Right renal cortex interstitium (tissue), 3 donors: ENCODE measurements at regions not wholly inside any gene's neighbourhood (a gene's known extent, or its start where the extent isn't known, plus 50 kb on each side); places are given as distances from the start of the nearest gene placed in this dataset.

Experiments
- DNase-seq, 3 donors: peaks; one replicate each; pipeline ENCODE4 v3.0.0-alpha.2; 2013; ENCODE audit warnings: low read depth in 3 of 3, low spot score in 2 of 3

DNA sequence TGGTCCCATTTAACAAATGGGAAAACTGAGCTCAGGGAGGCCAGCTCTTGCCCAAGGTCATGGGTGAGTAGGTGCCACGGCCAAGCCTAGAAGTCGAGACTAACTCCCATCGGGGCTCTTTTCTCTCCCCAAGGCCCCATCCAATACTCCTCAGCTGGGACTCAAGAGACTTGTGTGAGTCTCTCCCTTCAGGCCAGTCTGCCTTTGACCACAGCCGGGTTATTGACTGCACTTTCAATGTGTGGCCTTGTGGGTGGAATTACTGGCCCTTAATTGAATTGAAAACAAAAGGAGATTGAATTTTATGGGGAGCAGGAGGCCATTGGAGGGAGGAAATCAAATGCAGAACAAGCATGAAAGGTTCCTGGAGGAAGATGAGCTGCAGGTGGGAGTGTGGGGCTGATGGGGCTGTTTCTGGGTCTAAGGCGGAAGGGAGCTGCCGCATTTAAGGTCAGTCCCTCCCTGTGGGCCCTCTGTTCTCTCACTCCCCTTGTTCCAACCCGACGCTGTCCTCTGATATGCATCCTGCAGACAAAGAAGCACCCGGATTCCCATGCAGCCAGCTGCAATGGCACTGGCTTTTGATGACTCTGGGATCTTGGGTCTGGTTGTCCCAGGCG, 552.8 kb downstream of the MIAT start:
- DNase-seq, result peak in 1 of 3 donors; percentile 54

- no peak for DNase-seq
Measured at GRCh38 chr22:27212102-27212501, 554.7 kb downstream of the MIAT start.

GRCh38 chr22:27212617-27213177, 555.3 kb downstream of the MIAT start:
- DNase-seq, result peak in 2 of 3 donors; percentile 60 to 72

DNA sequence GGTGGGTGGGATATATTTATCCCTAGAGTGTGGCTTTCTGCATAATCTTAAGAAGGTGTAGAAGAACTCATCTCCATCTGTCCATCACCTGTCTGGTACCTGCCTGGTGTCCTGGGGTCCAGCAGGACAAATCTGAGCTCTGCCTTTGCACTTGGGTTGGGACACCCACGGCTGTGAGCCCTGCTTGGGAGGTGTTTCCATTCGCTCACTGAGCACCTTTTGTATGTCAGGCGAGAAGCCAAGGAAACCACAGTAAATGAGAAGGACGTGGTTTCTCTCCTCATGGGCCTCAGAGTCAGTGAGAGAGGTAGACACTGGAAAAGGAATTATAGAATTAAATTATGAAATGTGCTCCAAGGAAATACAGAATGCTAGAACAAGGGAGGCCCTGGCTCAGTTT, 555.9 kb downstream of the MIAT start:
- DNase-seq, result no peak

DNA sequence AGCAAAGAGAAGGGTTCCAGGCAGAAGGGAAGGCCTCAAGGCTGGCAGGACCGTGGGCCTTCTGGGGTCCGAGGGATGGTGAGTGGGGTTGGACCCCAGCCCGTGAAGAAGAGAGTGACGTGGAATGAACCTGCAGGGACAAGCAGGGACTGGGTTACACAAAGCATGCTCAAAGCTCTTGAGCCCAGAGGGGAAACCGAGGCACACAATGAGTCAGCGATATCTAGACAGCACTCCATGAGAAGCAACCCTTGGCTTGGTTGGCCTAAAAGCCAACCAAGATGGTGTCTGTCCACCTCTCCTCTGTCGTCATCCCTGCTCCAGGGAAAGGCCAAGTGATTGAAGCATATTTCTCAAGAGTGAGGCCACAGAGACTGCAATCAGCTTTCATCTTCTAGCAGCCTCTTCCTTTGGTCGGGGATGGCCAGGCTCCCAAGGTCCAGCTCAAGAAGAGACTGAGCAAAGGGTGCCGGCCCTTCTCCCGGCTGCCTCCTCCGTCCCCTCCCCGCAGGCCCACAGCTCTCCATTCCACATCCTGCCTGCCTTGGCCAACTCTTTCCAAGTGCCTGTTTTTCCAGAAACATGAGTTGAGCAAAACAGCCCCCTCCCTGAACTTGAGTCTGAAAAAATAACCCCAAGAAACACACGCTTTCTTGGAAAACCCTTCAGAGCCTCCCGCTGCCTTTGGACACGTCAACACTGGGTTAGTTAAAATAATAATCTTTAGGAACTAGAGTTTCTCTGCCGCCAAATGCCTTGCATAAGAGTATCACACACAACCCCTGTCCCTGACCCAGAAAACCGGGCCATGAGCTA, 556.6 kb downstream of the MIAT start:
- DNase-seq, result no peak

DNA sequence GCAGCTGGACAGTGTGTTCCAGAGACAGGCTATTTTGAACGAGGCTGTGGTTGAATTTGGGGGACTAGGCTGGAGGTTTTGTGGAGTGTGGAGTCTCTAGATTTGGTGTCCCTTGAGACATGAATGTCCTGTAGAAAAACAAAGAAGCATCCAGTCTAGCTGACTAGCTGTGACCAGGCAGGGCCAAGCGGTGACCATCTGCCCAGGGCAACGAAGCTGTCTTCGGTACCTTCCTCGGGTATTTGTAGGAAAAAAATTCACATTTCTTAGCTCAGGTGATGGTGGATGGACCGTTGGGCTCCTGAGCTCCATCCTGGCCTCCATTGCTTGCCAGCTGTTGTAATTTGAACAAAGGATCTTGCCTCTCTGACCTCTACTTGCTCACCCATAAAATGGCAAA, 557.3 kb downstream of the MIAT start:
- DNase-seq, result no peak

- DNase-seq, result no peak
Measured at GRCh38 chr22:27215871-27216270, 558.5 kb downstream of the MIAT start.

GRCh38 chr22:27216444-27216843, 559.1 kb downstream of the MIAT start:
- DNase-seq, result no peak

DNA sequence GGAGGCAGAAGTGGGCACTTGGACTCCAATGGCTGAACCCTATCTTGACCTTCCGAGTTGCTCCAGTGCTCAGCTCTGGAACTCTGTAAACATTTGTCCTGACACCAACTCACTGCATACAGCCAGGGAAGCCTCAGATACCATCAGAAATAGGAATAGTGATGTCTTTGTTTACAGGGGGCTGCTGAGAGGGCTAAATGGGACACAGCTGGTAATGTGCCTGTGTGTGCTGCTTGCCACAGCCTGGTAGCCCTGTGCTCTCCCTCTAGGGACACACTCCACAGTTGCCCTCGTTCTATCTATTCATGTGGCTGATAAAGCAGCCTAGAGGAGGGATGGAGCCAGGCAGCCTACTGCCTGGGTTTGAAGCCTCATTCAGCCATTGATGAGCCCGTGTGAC, 559.8 kb downstream of the MIAT start:
- DNase-seq, result no peak

DNA sequence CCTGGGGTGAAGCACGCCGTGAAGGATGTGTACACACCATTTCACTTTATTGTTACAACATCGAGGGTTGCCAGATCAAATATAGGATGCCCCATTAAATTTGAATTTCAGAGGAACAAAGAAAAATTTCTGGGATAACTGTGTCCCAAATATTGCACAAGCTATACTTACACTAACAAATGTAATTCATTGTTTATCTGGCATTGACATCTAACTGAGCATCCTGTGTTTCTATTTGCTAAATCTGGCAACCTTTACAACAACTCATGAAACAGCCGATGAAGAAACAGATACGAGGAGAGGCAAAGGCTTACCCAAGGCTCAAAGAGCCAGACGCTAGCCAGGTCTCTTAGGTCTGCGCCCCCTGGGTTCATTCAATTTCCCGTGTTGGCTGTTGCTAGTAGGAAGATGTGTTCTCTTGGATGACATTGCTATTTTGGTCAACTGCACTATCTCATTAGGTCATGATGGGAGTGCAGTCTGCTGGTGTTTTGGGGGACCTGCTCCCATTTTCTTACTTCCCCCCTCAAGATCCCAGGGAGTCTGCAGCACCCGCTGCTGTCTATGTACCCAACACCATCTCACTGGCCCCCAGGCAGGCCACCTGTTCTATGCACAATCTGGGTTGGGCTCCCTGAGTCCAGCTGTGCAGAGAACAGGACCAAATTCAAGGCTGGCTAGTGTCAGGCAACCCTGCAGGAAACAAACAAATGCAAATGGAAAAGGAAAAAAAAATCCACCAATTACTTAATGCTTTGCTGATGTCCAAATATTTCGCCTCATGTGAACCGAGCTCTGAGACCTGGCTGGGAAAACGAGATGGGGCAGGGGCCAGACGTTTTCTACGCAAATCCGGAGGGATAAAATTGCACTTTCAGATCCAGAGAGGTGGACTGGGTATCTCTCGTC, 560.9 kb downstream of the MIAT start:
- no peak for DNase-seq

GRCh38 chr22:27219036-27219435, 561.6 kb downstream of the MIAT start:
- no peak for DNase-seq

DNA sequence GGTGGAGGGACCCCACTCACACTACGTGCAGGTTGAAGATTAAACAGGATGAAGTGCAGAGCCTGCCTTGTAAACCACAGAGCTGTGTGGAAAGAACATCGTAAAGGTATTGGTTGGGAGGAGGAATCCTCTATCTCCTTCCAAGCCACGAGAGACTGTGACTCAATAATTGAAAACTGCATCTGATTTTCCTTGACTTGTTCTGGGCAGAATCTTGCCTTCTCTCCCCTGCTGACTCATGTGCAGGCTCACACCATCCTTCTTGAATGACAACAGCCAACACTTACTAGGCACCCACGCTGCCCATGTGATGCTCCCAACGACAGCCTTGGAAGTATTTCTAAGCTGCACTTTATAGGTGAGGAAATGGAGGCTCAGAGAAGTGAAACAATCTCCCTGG, 563.0 kb downstream of the MIAT start:
- no peak for DNase-seq

DNA sequence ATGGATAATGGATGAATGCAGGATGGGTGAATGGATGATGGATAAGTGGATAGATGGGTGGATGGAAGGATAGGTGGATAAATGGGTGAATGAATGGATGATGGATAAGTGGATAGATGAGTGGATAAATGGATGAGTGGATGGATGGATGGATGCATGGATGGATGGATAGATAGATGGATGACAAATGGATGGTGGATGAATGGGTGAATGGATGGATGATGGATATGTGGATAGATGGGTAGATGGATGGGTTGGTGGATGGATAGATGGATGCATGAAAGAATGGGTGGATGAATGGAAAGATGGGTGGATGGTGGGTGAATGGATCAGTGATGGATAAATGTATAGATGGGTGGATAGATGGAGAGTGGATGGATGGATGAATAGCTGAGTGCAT, 564.8 kb downstream of the MIAT start:
- DNase-seq, result no peak

DNA sequence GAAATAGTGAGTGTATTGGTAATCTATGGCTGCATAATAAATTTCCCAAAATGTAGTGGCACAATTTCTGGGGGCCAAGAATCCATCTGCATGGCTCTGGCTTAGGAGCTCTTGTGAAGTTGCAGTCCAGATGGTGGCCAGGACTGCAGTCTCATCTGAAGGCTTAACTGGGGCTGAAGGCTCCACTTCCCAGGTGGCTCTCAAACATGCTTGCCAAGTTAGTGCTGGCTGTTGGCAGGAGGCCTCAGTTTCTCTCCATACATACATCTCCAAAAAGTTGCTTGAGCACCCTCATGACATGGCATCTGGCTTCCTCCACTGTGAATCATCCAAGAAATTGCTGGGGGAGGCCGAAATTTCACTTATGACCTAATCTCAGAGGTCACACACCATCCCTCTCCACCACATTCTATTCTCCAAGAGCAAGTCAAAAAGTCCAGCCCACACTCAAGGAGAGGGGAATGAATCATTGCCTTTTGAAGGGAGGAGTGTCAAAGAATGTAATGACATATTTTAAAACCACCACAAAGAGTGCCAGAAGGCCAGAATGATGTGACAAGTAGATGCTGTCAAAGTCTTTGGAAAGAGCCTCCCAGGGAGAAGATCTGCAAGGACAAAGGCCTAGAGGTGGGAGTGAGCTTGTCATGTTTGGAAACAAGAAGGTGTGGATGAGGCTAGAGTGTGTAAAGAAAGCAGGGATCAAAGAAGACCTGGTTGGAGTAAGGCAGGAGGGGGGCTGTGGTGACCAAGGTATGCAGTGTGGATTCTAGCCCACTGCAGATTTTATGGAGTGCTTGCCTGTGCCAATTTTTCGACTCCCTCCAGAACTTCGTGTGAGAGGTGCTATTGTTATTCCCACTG, 566.2 kb downstream of the MIAT start:
- no peak for DNase-seq

DNA sequence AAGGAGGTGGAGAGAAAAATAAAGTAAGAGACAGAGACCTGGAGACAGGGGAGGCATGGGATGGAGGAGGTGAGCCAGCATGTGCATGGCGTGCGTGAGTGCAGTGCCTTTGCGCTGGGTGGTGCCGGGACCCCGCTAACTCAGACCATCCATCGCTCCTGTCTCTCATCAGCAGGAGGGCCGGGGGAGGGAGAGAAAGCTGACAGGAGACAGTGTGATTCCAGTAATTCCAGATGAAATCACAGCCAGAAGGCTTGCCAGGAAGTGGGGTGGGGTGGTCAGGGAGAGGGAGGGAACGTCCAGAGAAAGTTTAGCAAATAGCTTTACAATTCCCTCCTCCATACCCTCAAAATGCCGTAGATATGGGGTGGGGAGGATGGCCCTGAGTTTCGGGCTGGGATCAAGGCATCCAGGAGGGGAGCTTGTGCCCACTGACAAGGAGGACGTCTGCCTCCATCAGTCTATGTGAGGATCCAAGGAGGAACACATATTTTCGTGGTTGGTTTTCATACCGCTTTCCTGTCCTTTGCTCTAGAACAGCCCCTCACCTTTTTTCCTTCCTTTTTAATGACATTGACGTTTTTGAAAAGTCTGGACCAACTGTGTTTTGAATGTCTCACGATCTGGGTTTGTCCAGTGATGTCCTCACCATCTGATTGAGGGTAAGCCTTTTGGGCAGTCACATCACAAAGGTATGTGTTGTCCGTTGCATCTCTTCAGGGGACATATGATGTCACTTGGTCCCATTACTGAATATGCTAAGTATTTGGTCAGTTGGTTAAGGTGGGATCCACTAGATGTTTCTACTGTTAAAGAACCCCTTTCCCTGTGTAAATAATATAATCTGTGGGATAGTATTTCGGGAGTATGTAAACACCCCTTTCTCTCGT, 567.3 kb downstream of the MIAT start:
- DNase-seq, result no peak

DNA sequence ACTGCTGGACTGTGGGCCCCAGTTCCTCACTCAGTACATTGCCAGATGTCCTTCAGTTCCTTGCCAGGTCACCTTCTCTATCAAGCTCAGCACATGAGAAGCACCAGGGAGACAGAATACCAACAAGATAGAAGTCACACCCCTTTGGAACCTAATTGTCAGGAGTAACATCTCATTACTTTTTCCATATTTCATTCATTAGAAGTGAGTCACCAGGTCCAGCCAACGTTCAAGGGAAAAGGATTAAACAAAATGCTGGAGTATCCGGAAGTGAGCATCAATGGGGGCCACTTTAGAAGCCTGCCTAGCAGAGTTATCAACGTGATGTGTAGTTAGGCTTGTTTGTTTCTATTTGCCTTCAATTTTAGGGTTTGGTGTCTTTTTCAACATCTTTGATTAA, 569.3 kb downstream of the MIAT start:
- DNase-seq, result no peak

- DNase-seq, result no peak
Measured at GRCh38 chr22:27228771-27229170, 571.4 kb downstream of the MIAT start.

DNA sequence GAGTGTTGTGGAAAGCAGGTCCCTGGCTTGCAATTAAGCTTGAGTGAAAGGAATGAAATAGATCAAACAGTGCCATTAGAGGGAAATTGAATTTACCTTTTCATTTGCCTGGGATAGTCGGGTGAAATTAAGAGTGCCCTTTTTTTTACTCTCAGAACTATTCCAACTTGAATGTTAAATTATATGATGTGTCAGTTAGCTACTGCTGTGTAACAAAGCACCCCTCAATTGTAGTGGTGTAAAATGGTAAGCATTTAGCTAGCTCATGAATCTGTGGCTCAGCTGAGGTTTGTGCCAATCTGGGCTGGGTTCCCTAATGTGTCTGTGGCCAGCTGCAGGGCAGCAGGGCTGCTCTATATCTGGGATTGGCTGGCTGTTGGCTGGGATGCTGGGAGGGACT, 571.4 kb downstream of the MN1 start:
- DNase-seq, result no peak

GRCh38 chr22:27231266-27231665, 570.3 kb downstream of the MN1 start:
- DNase-seq, result no peak
